GM19351 (cell line): ENCODE measurements at regions not wholly inside any gene's neighbourhood (a gene's known extent, or its start where the extent isn't known, plus 50 kb on each side); places are given as distances from the start of the nearest gene placed in this dataset.

ENCODE experiments used
- ATAC-seq: cut with Tn5 transposase; IDR thresholded peaks from one replicate; pipeline ENCODE4 v1.9.1; 2021; ENCODE audit warnings: mild to moderate bottlenecking, moderate library complexity; ENCODE audit not compliant: unreplicated experiment

GRCh38 chr2:128755695-128756364 lies 437.2 kb upstream of the HS6ST1 start:
- ATAC-seq: no peak

GRCh38 chr2:128756365-128756717 lies 437.7 kb upstream of the HS6ST1 start:
- ATAC-seq: no peak

GRCh38 chr2:128765811-128766210 lies 447.1 kb upstream of the HS6ST1 start:
- ATAC-seq: no peak

- no peak for ATAC-seq
Measured at GRCh38 chr2:128768041-128768440, 449.4 kb upstream of the HS6ST1 start.

GRCh38 chr2:128769457-128770142 lies 450.9 kb upstream of the HS6ST1 start:
- ATAC-seq: no peak

- no peak for ATAC-seq
Measured at GRCh38 chr2:128770143-128771085, 451.7 kb upstream of the HS6ST1 start.

- ATAC-seq: no peak
Measured at GRCh38 chr2:128771401-128771800, 452.7 kb upstream of the HS6ST1 start.

- ATAC-seq: no peak
Measured at GRCh38 chr2:128772671-128773070, 454.0 kb upstream of the HS6ST1 start.

- no peak for ATAC-seq
Measured at GRCh38 chr2:128773641-128774319, 455.1 kb upstream of the HS6ST1 start.

- ATAC-seq: no peak
Measured at GRCh38 chr2:128774320-128775216, 455.9 kb upstream of the HS6ST1 start.

- ATAC-seq: no peak
Measured at GRCh38 chr2:128775217-128775913, 456.7 kb upstream of the HS6ST1 start.

- no peak for ATAC-seq
Measured at GRCh38 chr2:128775914-128776285, 457.2 kb upstream of the HS6ST1 start.

- ATAC-seq: no peak
Measured at GRCh38 chr2:128776461-128777195, 458.0 kb upstream of the HS6ST1 start.

GRCh38 chr2:128777196-128778035 lies 458.7 kb upstream of the HS6ST1 start:
- no peak for ATAC-seq

GRCh38 chr2:128778843-128779242 lies 460.2 kb upstream of the HS6ST1 start:
- ATAC-seq: no peak

- no peak for ATAC-seq
Measured at GRCh38 chr2:128779301-128780095, 460.8 kb upstream of the HS6ST1 start.

GRCh38 chr2:128780434-128781080 lies 461.9 kb upstream of the HS6ST1 start:
- ATAC-seq: no peak
